CD14-positive monocyte (primary cell): ENCODE measurements at regions not wholly inside any gene's neighbourhood (a gene's known extent, or its start where the extent isn't known, plus 50 kb on each side); places are given as distances from the start of the nearest gene placed in this dataset.

Source experiments
- DNase-seq, 3 donors: peaks; one replicate each; pipeline ENCODE4 v3.0.0-alpha.2; 2011 to 2022
- H2AFZ ChIP-seq: 2 replicates; pipeline ENCODE4 v1.6.0; 2012; ENCODE audit warnings: mild to moderate bottlenecking, low read depth, low read length, inconsistent platforms; ENCODE audit not compliant: insufficient read depth, poor library complexity, severe bottlenecking
- H3K27ac ChIP-seq, 2 donors: 1 replicate in 1 of 2; 2 replicates in 1 of 2; pipeline ENCODE4 v1.5.1; 2012 to 2013; ENCODE audit warnings: low read length in 2 of 2, control low read depth in 1 of 2, inconsistent platforms in 1 of 2, low read depth in 1 of 2, mild to moderate bottlenecking in 1 of 2
- H3K27me3 ChIP-seq, 2 donors: one replicate each; pipeline versions ENCODE4 v1.6.0 to v1.6.1; 2011 to 2013; ENCODE audit warnings: low read length in 2 of 2; ENCODE audit not compliant: control insufficient read depth in 2 of 2, insufficient read depth in 2 of 2
- H3K36me3 ChIP-seq, 2 donors: replicated peaks in 1 of 2; 1 replicate in 1 of 2; 2 replicates in 1 of 2; pipeline versions ENCODE4 v1.5.1 to v1.6.1; 2012 to 2013; ENCODE audit warnings: low read length in 2 of 2, control low read depth in 1 of 2, inconsistent platforms in 1 of 2, mild to moderate bottlenecking in 1 of 2; ENCODE audit not compliant: insufficient read depth in 2 of 2, control insufficient read depth in 1 of 2
- H3K4me1 ChIP-seq, 2 donors: 1 replicate in 1 of 2; 2 replicates in 1 of 2; pipeline versions ENCODE4 v1.5.1 to v1.6.1; 2012 to 2013; ENCODE audit warnings: low read length in 2 of 2, control low read depth in 1 of 2, inconsistent platforms in 1 of 2, mild to moderate bottlenecking in 1 of 2, moderate library complexity in 1 of 2; ENCODE audit not compliant: insufficient read depth in 2 of 2, control insufficient read depth in 1 of 2
- H3K4me2 ChIP-seq: replicated peaks from 2 replicates; pipeline ENCODE3; 2012; ENCODE audit warnings: low read length, moderate library complexity, mild to moderate bottlenecking; ENCODE audit not compliant: poor library complexity, severe bottlenecking; ENCODE audit errors: extremely low read depth
- H3K4me3 ChIP-seq, 3 experiments: fragments of 200-600 bp in 1 of 3; sonication (generic) in 1 of 3; replicated peaks in 1 of 3; 1 replicate in 2 of 3; 2 replicates in 1 of 3; pipeline ENCODE4 v1.5.1; 2011 to 2013; ENCODE audit warnings: low read length in 3 of 3, mild to moderate bottlenecking in 3 of 3, control low read depth in 2 of 3, low read depth in 2 of 3, inconsistent platforms in 1 of 3, moderate library complexity in 1 of 3
- H3K79me2 ChIP-seq: 2 replicates; pipeline ENCODE4 v1.6.0; 2012; ENCODE audit warnings: mild to moderate bottlenecking, control low read depth, inconsistent platforms, low read length, moderate library complexity; ENCODE audit not compliant: insufficient read depth
- H3K9ac ChIP-seq: 2 replicates; pipeline ENCODE4 v1.6.0; 2017; ENCODE audit warnings: low read length, mild to moderate bottlenecking; ENCODE audit not compliant: insufficient read depth, poor library complexity, severe bottlenecking
- H3K9me3 ChIP-seq, 2 donors: replicated peaks in 1 of 2; 1 replicate in 1 of 2; 2 replicates in 1 of 2; pipeline versions ENCODE4 v1.5.1 to v1.6.1; 2012 to 2013; ENCODE audit warnings: low read length in 2 of 2, control low read depth in 1 of 2; ENCODE audit not compliant: control insufficient read depth in 1 of 2, insufficient read depth in 1 of 2
- H4K20me1 ChIP-seq: 2 replicates; pipeline ENCODE4 v1.6.0; 2012; ENCODE audit warnings: mild to moderate bottlenecking, low read length, control low read depth, moderate library complexity; ENCODE audit not compliant: insufficient read depth
- H3K27ac Mint-ChIP-seq, 7 donors: one replicate each; pipeline ENCODE4 v1.8.0; 2020; ENCODE audit warnings: mild to moderate bottlenecking in 7 of 7, mixed read lengths in 7 of 7, moderate library complexity in 6 of 7, inconsistent platforms in 2 of 7
- H3K27me3 Mint-ChIP-seq, 3 donors: one replicate each; pipeline ENCODE4 v1.8.0; 2021 to 2022; ENCODE audit warnings: low read depth in 3 of 3, mild to moderate bottlenecking in 3 of 3, mixed read lengths in 3 of 3, moderate library complexity in 3 of 3, inconsistent platforms in 1 of 3
- H3K36me3 Mint-ChIP-seq, 2 donors: one replicate each; pipeline ENCODE4 v1.8.0; 2020; ENCODE audit warnings: mixed read lengths in 2 of 2, inconsistent platforms in 1 of 2, mild to moderate bottlenecking in 1 of 2
- H3K4me1 Mint-ChIP-seq: one replicate; pipeline ENCODE4 v1.8.0; 2020; ENCODE audit warnings: mild to moderate bottlenecking, mixed read lengths
- H3K4me3 Mint-ChIP-seq, 2 donors: one replicate each; pipeline ENCODE4 v1.8.0; 2020; ENCODE audit warnings: mild to moderate bottlenecking in 2 of 2, mixed read lengths in 2 of 2, moderate library complexity in 1 of 2
- H3K9me3 Mint-ChIP-seq, 7 donors: one replicate each; pipeline ENCODE4 v1.8.0; 2020 to 2022; ENCODE audit warnings: mixed read lengths in 7 of 7, mild to moderate bottlenecking in 6 of 7, moderate library complexity in 6 of 7, inconsistent platforms in 2 of 7
- WGBS: methylation state at CpG from one replicate; pipeline ENCODE4 v1.1.5; 2013; ENCODE audit warnings: missing lambda C conversion rate; ENCODE audit not compliant: insufficient coverage; 5-methylcytosine and 5-hydroxymethylcytosine counted together
- intact Hi-C, 2 donors: fragments of 100-400 bp; cut with micrococcal nuclease; formaldehyde crosslinking; loops; one replicate each; pipeline versions ENCODE4 v1.15.0 to v1.15.1; 2023
- TF ChIP-seq, protein P1 (sequence below): fragments of 200-600 bp; IDR thresholded peaks from one replicate; pipeline ENCODE4 v1.8.0; 2022; ENCODE audit warnings: antibody characterized with exemption, mild to moderate bottlenecking

DNA sequence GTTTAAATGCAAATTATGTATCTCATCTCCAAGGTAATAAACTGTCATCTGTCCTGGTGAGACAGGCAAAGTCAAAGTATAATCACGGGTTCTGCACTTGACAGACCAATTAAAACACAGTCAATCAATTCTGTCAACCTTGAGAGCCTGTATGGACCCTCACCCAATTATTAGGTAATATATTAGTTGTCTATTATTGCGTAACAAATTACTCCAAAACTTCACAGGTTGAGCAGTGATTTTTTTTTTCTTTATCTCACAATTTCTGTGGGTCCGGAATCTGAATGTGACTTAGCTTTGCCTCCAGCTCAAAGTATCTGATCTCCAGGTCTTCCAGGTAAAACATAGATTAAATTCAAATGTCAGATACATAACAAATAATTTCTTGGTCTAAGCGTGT lies 707.4 kb upstream of the ARGLU1 start:
- peaks cover 0 to 8% (median 2%) of the 10 kb centered on the region in 7 donors for H3K9me3 Mint-ChIP-seq
- intact Hi-C loops: no loop called here
- no peaks in the 10 kb centered on the region for H3K36me3 Mint-ChIP-seq
- Histone ChIP-seq H3K4me3 (no peak overlapping the region), H3K27me3 (no peaks in the 10 kb centered on the region), H4K20me1 (no peaks in the 10 kb centered on the region), H3K36me3 (no peaks in the 10 kb centered on the region), H3K27ac (no peak overlapping the region), H3K4me1 (no peaks in the 10 kb centered on the region), H2AFZ (no peak overlapping the region), H3K9me3 (peaks cover 5 to 6% of the 10 kb centered on the region in 2 donors), H3K9ac (no peak overlapping the region), H3K4me2 (no peak overlapping the region), H3K79me2 (no peaks in the 10 kb centered on the region)
- no peak overlapping the region for H3K4me3 Mint-ChIP-seq
- DNase-seq: no peak
- WGBS: no CpG with 5 or more reads among the region's 4 CpGs
- no peaks in the 10 kb centered on the region for H3K4me1 Mint-ChIP-seq
- H3K27me3 Mint-ChIP-seq: no peaks in the 10 kb centered on the region
- H3K27ac Mint-ChIP-seq: no peak overlapping the region
- TF ChIP-seq, protein P1, sequence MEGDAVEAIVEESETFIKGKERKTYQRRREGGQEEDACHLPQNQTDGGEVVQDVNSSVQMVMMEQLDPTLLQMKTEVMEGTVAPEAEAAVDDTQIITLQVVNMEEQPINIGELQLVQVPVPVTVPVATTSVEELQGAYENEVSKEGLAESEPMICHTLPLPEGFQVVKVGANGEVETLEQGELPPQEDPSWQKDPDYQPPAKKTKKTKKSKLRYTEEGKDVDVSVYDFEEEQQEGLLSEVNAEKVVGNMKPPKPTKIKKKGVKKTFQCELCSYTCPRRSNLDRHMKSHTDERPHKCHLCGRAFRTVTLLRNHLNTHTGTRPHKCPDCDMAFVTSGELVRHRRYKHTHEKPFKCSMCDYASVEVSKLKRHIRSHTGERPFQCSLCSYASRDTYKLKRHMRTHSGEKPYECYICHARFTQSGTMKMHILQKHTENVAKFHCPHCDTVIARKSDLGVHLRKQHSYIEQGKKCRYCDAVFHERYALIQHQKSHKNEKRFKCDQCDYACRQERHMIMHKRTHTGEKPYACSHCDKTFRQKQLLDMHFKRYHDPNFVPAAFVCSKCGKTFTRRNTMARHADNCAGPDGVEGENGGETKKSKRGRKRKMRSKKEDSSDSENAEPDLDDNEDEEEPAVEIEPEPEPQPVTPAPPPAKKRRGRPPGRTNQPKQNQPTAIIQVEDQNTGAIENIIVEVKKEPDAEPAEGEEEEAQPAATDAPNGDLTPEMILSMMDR: no peak

- Histone ChIP-seq H3K27me3 (no peaks in the 10 kb centered on the region), H3K9me3 (peaks cover 8 to 11% of the 10 kb centered on the region in 2 donors), H3K27ac (no peak overlapping the region), H3K4me2 (no peak overlapping the region), H2AFZ (no peak overlapping the region), H3K4me1 (no peaks in the 10 kb centered on the region), H3K36me3 (no peaks in the 10 kb centered on the region), H4K20me1 (no peaks in the 10 kb centered on the region), H3K9ac (no peak overlapping the region), H3K79me2 (no peaks in the 10 kb centered on the region), H3K4me3 (no peak overlapping the region)
- TF ChIP-seq, protein P1: no peak
- no peak for DNase-seq
- H3K4me3 Mint-ChIP-seq: no peak overlapping the region
- peaks cover 2 to 16% (median 5%) of the 10 kb centered on the region in 7 donors for H3K9me3 Mint-ChIP-seq
- intact Hi-C loops: no loop called here
- no peak overlapping the region for H3K27ac Mint-ChIP-seq
- 66% methylated on average over 2 of the region's 2 CpGs for WGBS
- H3K4me1 Mint-ChIP-seq: no peaks in the 10 kb centered on the region
- no peaks in the 10 kb centered on the region for H3K27me3 Mint-ChIP-seq
- H3K36me3 Mint-ChIP-seq: no peaks in the 10 kb centered on the region
Measured at GRCh38 chr13:107271227-107271626, 703.3 kb upstream of the ARGLU1 start.
